Hematopoietic multipotent progenitor cell treated with erythropoietin and hydrocortisone succinate and interleukin-3 and kit ligand, for 6 days (in vitro differentiated cells): ENCODE measurements at regions not wholly inside any gene's neighbourhood (a gene's known extent, or its start where the extent isn't known, plus 50 kb on each side); places are given as distances from the start of the nearest gene placed in this dataset.

Source experiments
- DNase-seq: peaks from one replicate; pipeline ENCODE4 v3.0.0-alpha.2; 2015

GRCh38 chr2:126358122-126358521 is 297.8 kb upstream of the GYPC start:
- no peak for DNase-seq

GRCh38 chr2:126359494-126359893 is 296.5 kb upstream of the GYPC start:
- peak; percentile 60 for DNase-seq

- DNase-seq, result no peak
These were observed 288.6 kb upstream of the GYPC start for GRCh38 chr2:126367361-126367760.

GRCh38 chr2:126368758-126369157 is 287.2 kb upstream of the GYPC start:
- DNase-seq, result no peak

GRCh38 chr2:126370201-126370600 is 285.8 kb upstream of the GYPC start:
- DNase-seq, result no peak

GRCh38 chr2:126372406-126372805 is 283.6 kb upstream of the GYPC start:
- DNase-seq, result no peak

- DNase-seq, result no peak
These were observed 277.8 kb upstream of the GYPC start for GRCh38 chr2:126378176-126378575.

GRCh38 chr2:126381091-126381490 is 274.9 kb upstream of the GYPC start:
- DNase-seq, result no peak

GRCh38 chr2:126382998-126383397 is 273.0 kb upstream of the GYPC start:
- DNase-seq, result no peak

GRCh38 chr2:126383800-126384199 is 272.2 kb upstream of the GYPC start:
- DNase-seq, result no peak

- no peak for DNase-seq
These were observed 270.5 kb upstream of the GYPC start for GRCh38 chr2:126385441-126385840.

- no peak for DNase-seq
These were observed 270.0 kb upstream of the GYPC start for GRCh38 chr2:126385983-126386382.

GRCh38 chr2:126389446-126389845 is 266.5 kb upstream of the GYPC start:
- DNase-seq, result no peak

- no peak for DNase-seq
These were observed 263.1 kb upstream of the GYPC start for GRCh38 chr2:126392889-126393288.

GRCh38 chr2:126399001-126399400 is 257.0 kb upstream of the GYPC start:
- DNase-seq, result peak; percentile 45

GRCh38 chr2:126403039-126403628 is 252.8 kb upstream of the GYPC start:
- DNase-seq, result no peak

GRCh38 chr2:126406267-126406666 is 249.7 kb upstream of the GYPC start:
- no peak for DNase-seq

- DNase-seq, result no peak
These were observed 247.3 kb upstream of the GYPC start for GRCh38 chr2:126408671-126409070.

- DNase-seq, result no peak
These were observed 246.1 kb upstream of the GYPC start for GRCh38 chr2:126409850-126410249.

GRCh38 chr2:126413079-126413478 is 242.9 kb upstream of the GYPC start:
- no peak for DNase-seq

- no peak for DNase-seq
These were observed 236.6 kb upstream of the GYPC start for GRCh38 chr2:126419403-126419802.

- no peak for DNase-seq
These were observed 230.0 kb upstream of the GYPC start for GRCh38 chr2:126425943-126426342.

- DNase-seq, result no peak
These were observed 226.9 kb upstream of the GYPC start for GRCh38 chr2:126429103-126429502.

- DNase-seq, result no peak
These were observed 224.8 kb upstream of the GYPC start for GRCh38 chr2:126431136-126431535.

GRCh38 chr2:126436411-126436810 is 219.5 kb upstream of the GYPC start:
- no peak for DNase-seq

GRCh38 chr2:126437016-126437415 is 218.9 kb upstream of the GYPC start:
- DNase-seq, result no peak
